ENCODE measurements at regions not wholly inside any gene's neighbourhood (a gene's known extent, or its start where the extent isn't known, plus 50 kb on each side); places are given as distances from the start of the nearest gene placed in this dataset.

- no peak overlapping the region for H2BK20ac ChIP-seq (ENCODE audit: low read depth, low read length, poor library complexity, severe bottlenecking)
- no peaks in the 10 kb centered on the region for H3K79me1 ChIP-seq (ENCODE audit: insufficient read depth, low read depth, low read length, poor library complexity, severe bottlenecking)
- no peaks in the 10 kb centered on the region for H3K4me1 ChIP-seq (ENCODE audit: insufficient read depth, low read length)
- Mint-ChIP-seq H3K27me3 (ENCODE audit: low read depth) (no peaks in the 10 kb centered on the region; the same call in 1 of the 2 replicates), H3K9me3 (peaks cover 6 to 7% of the 10 kb centered on the region in 2 experiments; a peak in 4 of 5 replicates), H3K27ac (no peak overlapping the region), H3K4me1 (peaks cover 2 to 5% of the 10 kb centered on the region in 2 experiments; a peak in 3 of 4 replicates), H3K36me3 (ENCODE audit: insufficient read depth in 1 of 3, low read depth in 3 of 3) (peaks cover 3 to 12% (median 3%) of the 10 kb centered on the region in 3 experiments; a peak in 4 of 7 replicates), H3K4me3 (no peak overlapping the region)
- no peak overlapping the region for H2BK120ac ChIP-seq (ENCODE audit: low read depth, low read length, poor library complexity, severe bottlenecking)
- no peak overlapping the region for H4K8ac ChIP-seq (replicated peaks; ENCODE audit: insufficient read length, low read depth, low read length)
- H2BK15ac ChIP-seq (ENCODE audit: low read depth, low read length): no peak overlapping the region
- no peaks in the 10 kb centered on the region for H3K79me2 ChIP-seq (ENCODE audit: insufficient read depth, low read length)
- H2AK5ac ChIP-seq (ENCODE audit: insufficient read length, low read length): no peak overlapping the region
- TF ChIP-seq CTCF (conservative IDR thresholded peaks at IDR 0.05): no peak
- no peak overlapping the region for H3K23ac ChIP-seq (ENCODE audit: insufficient read length, low read depth, low read length)
- H4K5ac ChIP-seq (ENCODE audit: insufficient read length, low read depth, low read length): no peak overlapping the region
- no peak overlapping the region for H2BK12ac ChIP-seq (ENCODE audit: insufficient read length, low read depth, low read length)
- no peak overlapping the region for H3K56ac ChIP-seq (ENCODE audit: insufficient read length, low read depth, low read length)
- H3K18ac ChIP-seq (ENCODE audit: insufficient read length, low read depth, low read length): no peak overlapping the region
- no peak overlapping the region for H3T11ph ChIP-seq (ENCODE audit: low read length)
- H2AFZ ChIP-seq (ENCODE audit: low read length): no peak overlapping the region
- WGBS (ENCODE audit: extremely low coverage, insufficient read length, low lambda C conversion rate): no CpG with 5 or more reads among the region's 3 CpGs
- H3K9ac ChIP-seq (ENCODE audit: extremely low read depth, insufficient read length, low read length): no peak overlapping the region
- no peak overlapping the region for H3K4ac ChIP-seq (ENCODE audit: low read depth, low read length)
- no peak overlapping the region for H3K27ac ChIP-seq (ENCODE audit: insufficient read length, low read depth, low read length)
- no peaks in the 10 kb centered on the region for H3K23me2 ChIP-seq (ENCODE audit: insufficient read length, low read depth, low read length, poor library complexity, severe bottlenecking)
- H4K91ac ChIP-seq (ENCODE audit: insufficient read length, low read depth, low read length): no peak overlapping the region
- H3K27me3 ChIP-seq (ENCODE audit: insufficient read depth, low read length): no peaks in the 10 kb centered on the region
- H3K4me2 ChIP-seq (ENCODE audit: insufficient read depth, insufficient read length, low read length): no peak overlapping the region
- DNase-seq: no peak
- H3K9me3 ChIP-seq (ENCODE audit: control insufficient read depth, low read depth, low read length): no peaks in the 10 kb centered on the region
- no peaks in the 10 kb centered on the region for H4K20me1 ChIP-seq (ENCODE audit: control insufficient read depth, insufficient read depth, insufficient read length)
- H3K14ac ChIP-seq (ENCODE audit: insufficient read depth, low read length): no peak overlapping the region
- H2BK5ac ChIP-seq (ENCODE audit: insufficient read length, low read length): no peak overlapping the region
Observed at GRCh38 chr12:126224032-126224431, 1158.8 kb downstream of the AACS start.

Measured in H9 (cell line).